AG09319 (cell line): ENCODE measurements at regions not wholly inside any gene's neighbourhood (a gene's known extent, or its start where the extent isn't known, plus 50 kb on each side); places are given as distances from the start of the nearest gene placed in this dataset.

Source experiments
- DNase-seq: peaks from one replicate; pipeline ENCODE4 v3.0.0-alpha.2; 2010; ENCODE audit warnings: low read depth; ENCODE audit errors: extremely low read depth
- TF ChIP-seq, protein P1 (sequence below): IDR thresholded peaks from 2 replicates; pipeline ENCODE4 v1.5.1; 2011; ENCODE audit warnings: low read depth, mild to moderate bottlenecking, inconsistent platforms, low read length, moderate library complexity

DNA sequence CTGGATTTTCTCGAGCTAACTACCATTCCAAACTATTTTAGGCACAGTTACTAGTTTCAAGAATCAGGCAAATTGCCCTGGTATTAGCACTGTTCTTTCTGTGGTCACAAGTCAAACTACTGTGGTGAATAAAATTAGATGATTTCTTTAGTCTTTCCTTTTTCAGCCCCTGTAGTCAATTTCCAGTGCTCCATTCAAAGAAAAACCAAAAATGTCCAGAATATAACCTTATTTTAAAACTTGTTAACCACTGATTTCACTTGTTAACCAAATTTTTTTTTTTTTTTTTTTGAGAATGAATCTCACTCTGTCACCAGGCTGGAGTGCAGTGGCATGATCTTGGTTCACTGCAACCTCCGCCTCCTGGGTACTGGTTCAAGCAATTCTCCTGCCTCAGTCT lies 50.6 kb upstream of the USPL1 start:
- TF ChIP-seq, protein P1, sequence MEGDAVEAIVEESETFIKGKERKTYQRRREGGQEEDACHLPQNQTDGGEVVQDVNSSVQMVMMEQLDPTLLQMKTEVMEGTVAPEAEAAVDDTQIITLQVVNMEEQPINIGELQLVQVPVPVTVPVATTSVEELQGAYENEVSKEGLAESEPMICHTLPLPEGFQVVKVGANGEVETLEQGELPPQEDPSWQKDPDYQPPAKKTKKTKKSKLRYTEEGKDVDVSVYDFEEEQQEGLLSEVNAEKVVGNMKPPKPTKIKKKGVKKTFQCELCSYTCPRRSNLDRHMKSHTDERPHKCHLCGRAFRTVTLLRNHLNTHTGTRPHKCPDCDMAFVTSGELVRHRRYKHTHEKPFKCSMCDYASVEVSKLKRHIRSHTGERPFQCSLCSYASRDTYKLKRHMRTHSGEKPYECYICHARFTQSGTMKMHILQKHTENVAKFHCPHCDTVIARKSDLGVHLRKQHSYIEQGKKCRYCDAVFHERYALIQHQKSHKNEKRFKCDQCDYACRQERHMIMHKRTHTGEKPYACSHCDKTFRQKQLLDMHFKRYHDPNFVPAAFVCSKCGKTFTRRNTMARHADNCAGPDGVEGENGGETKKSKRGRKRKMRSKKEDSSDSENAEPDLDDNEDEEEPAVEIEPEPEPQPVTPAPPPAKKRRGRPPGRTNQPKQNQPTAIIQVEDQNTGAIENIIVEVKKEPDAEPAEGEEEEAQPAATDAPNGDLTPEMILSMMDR = no peak
- DNase-seq = no peak
